Adrenal gland (tissue), 5 donors: ENCODE measurements at regions not wholly inside any gene's neighbourhood (a gene's known extent, or its start where the extent isn't known, plus 50 kb on each side); places are given as distances from the start of the nearest gene placed in this dataset.

Experiments
- POLR2A ChIP-seq, 2 donors: fragments of 450-650 bp; IDR thresholded peaks; one replicate each; pipeline ENCODE4 v1.6.1; 2017; ENCODE audit warnings: antibody characterized with exemption in 2 of 2, mild to moderate bottlenecking in 2 of 2, moderate library complexity in 1 of 2
- TF ChIP-seq, protein P1 (sequence below), 6 experiments: fragments of 450-650 bp in 4 of 6; fragments of 200-600 bp in 2 of 6; sonication (generic) in 1 of 6; IDR thresholded peaks; 1 replicate in 5 of 6; 2 replicates in 1 of 6; pipeline versions ENCODE4 v1.5.1 to v1.8.0; 2016 to 2021; ENCODE audit warnings: antibody characterized with exemption in 6 of 6, mild to moderate bottlenecking in 2 of 6, moderate library complexity in 1 of 6
- donor health status: DM: no; HTN: no; CAD: no.

DNA sequence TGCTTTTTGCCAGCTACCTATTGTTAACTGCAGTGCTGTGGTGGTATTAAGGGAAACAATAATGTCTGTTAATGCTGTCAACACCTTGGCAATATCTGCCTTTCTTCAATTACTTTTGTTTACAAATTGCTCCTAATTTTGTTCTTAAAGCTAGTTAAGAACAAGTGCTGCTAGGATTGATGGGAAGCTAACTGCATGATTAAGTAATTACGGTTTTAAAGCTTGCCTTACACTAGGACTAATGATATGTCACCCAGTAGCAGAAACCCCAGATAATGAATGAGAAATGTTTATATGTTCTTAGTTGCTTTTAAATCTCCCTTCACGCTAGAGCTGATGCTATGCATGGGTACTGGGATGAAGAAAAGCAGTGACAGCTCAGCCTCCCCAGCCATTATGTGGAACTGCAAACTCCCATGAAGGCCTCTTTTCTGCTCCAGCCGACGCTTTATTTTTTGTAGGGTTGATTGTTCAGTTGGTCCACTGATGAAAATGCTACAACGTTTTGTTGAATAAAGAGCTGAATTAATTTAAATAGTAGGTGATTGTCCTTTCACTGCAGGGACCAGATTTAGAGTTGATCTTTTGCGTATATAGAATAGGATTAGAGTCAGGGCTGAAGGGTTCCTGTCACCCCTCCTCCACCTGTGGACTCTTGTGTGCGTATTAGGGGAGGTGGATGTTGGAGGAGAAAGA is 610.5 kb downstream of the TFAP2B start:
- TF ChIP-seq POLR2A (IDR thresholded peaks at IDR 0.05) = no peak
- TF ChIP-seq, protein P1, sequence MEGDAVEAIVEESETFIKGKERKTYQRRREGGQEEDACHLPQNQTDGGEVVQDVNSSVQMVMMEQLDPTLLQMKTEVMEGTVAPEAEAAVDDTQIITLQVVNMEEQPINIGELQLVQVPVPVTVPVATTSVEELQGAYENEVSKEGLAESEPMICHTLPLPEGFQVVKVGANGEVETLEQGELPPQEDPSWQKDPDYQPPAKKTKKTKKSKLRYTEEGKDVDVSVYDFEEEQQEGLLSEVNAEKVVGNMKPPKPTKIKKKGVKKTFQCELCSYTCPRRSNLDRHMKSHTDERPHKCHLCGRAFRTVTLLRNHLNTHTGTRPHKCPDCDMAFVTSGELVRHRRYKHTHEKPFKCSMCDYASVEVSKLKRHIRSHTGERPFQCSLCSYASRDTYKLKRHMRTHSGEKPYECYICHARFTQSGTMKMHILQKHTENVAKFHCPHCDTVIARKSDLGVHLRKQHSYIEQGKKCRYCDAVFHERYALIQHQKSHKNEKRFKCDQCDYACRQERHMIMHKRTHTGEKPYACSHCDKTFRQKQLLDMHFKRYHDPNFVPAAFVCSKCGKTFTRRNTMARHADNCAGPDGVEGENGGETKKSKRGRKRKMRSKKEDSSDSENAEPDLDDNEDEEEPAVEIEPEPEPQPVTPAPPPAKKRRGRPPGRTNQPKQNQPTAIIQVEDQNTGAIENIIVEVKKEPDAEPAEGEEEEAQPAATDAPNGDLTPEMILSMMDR (IDR thresholded peaks at IDR 0.05) = no peak
